ENCODE measurements at regions not wholly inside any gene's neighbourhood (a gene's known extent, or its start where the extent isn't known, plus 50 kb on each side); places are given as distances from the start of the nearest gene placed in this dataset.
"Not testable (repeated sequence)": the region's sequence is repeated elsewhere in the genome, so short reads cannot be mapped to it uniquely, and the experiment has no call there.

GRCh38 chr14:53406519-53406918, 253.4 kb upstream of the DDHD1 start:
- DNase-seq (ENCODE audit: low spot score): no peak

- DNase-seq (ENCODE audit: low spot score): no peak
Observed at GRCh38 chr14:53401646-53402045, 248.5 kb upstream of the DDHD1 start.

GRCh38 chr14:53399057-53399456, 245.9 kb upstream of the DDHD1 start:
- DNase-seq (ENCODE audit: low spot score): no peak

- no peak for DNase-seq (ENCODE audit: low spot score)
Observed at GRCh38 chr14:53398616-53399015, 245.5 kb upstream of the DDHD1 start.

- DNase-seq (ENCODE audit: low spot score): not testable (repeated sequence)
Observed at GRCh38 chr14:53395267-53395666, 242.1 kb upstream of the DDHD1 start.

GRCh38 chr14:53391631-53392285, 238.6 kb upstream of the DDHD1 start:
- DNase-seq (ENCODE audit: low spot score): no peak

GRCh38 chr14:53391156-53391555, 238.0 kb upstream of the DDHD1 start:
- DNase-seq (ENCODE audit: low spot score): no peak

- no peak for DNase-seq (ENCODE audit: low spot score)
Observed at GRCh38 chr14:53390008-53390407, 236.9 kb upstream of the DDHD1 start.

GRCh38 chr14:53389202-53389601, 236.1 kb upstream of the DDHD1 start:
- DNase-seq (ENCODE audit: low spot score): no peak

GRCh38 chr14:53386362-53386761, 233.2 kb upstream of the DDHD1 start:
- no peak for DNase-seq (ENCODE audit: low spot score)

- no peak for DNase-seq (ENCODE audit: low spot score)
Observed at GRCh38 chr14:53384536-53384935, 231.4 kb upstream of the DDHD1 start.

GRCh38 chr14:53384073-53384472, 230.9 kb upstream of the DDHD1 start:
- no peak for DNase-seq (ENCODE audit: low spot score)

- DNase-seq (ENCODE audit: low spot score): no peak
Observed at GRCh38 chr14:53381895-53382294, 228.8 kb upstream of the DDHD1 start.

- DNase-seq (ENCODE audit: low spot score): no peak
Observed at GRCh38 chr14:53380867-53381225, 227.7 kb upstream of the DDHD1 start.

GRCh38 chr14:53380052-53380866, 227.1 kb upstream of the DDHD1 start:
- no peak for DNase-seq (ENCODE audit: low spot score)

GRCh38 chr14:53378142-53378541, 225.0 kb upstream of the DDHD1 start:
- no peak for DNase-seq (ENCODE audit: low spot score)

- DNase-seq (ENCODE audit: low spot score): no peak
Observed at GRCh38 chr14:53376064-53376463, 222.9 kb upstream of the DDHD1 start.

GRCh38 chr14:53375599-53375998, 222.5 kb upstream of the DDHD1 start:
- no peak for DNase-seq (ENCODE audit: low spot score)

GRCh38 chr14:53368711-53369201, 215.6 kb upstream of the DDHD1 start:
- no peak for DNase-seq (ENCODE audit: low spot score)

GRCh38 chr14:53368066-53368465, 214.9 kb upstream of the DDHD1 start:
- no peak for DNase-seq (ENCODE audit: low spot score)

GRCh38 chr14:53367644-53368026, 214.5 kb upstream of the DDHD1 start:
- DNase-seq (ENCODE audit: low spot score): no peak

GRCh38 chr14:53365486-53366130, 212.5 kb upstream of the DDHD1 start:
- DNase-seq (ENCODE audit: low spot score): no peak

- DNase-seq (ENCODE audit: low spot score): not testable (repeated sequence)
Observed at GRCh38 chr14:53362916-53363315, 209.8 kb upstream of the DDHD1 start.
